NCI-H510A treated with DMSO at 0.1 percent for 48 hours (cell line): ENCODE measurements at regions not wholly inside any gene's neighbourhood (a gene's known extent, or its start where the extent isn't known, plus 50 kb on each side); places are given as distances from the start of the nearest gene placed in this dataset.

ENCODE experiments used
- DNase-seq: peaks from one replicate; lab custom pipeline; 2025; lab: John Stamatoyannopoulos, UW

- peak; percentile 72 for DNase-seq
Measured at GRCh38 chr16:66315210-66315825, 51.2 kb upstream of the CDH5 start.

- DNase-seq: no peak
Measured at GRCh38 chr16:66311306-66311705, 55.2 kb upstream of the CDH5 start.

GRCh38 chr16:66309215-66309807, 57.2 kb upstream of the CDH5 start:
- DNase-seq: no peak

- no peak for DNase-seq
Measured at GRCh38 chr16:66308096-66308495, 58.4 kb upstream of the CDH5 start.

- DNase-seq: no peak
Measured at GRCh38 chr16:66306366-66307150, 59.9 kb upstream of the CDH5 start.

GRCh38 chr16:66304961-66305360, 61.5 kb upstream of the CDH5 start:
- no peak for DNase-seq

- no peak for DNase-seq
Measured at GRCh38 chr16:66304151-66304550, 62.3 kb upstream of the CDH5 start.

GRCh38 chr16:66300501-66300900, 66.0 kb upstream of the CDH5 start:
- no peak for DNase-seq

- no peak for DNase-seq
Measured at GRCh38 chr16:66300037-66300436, 66.5 kb upstream of the CDH5 start.

GRCh38 chr16:66299349-66299748, 67.1 kb upstream of the CDH5 start:
- DNase-seq: no peak

- DNase-seq: no peak
Measured at GRCh38 chr16:66298571-66299120, 67.8 kb upstream of the CDH5 start.

- no peak for DNase-seq
Measured at GRCh38 chr16:66298006-66298405, 68.5 kb upstream of the CDH5 start.

GRCh38 chr16:66296591-66296990, 69.9 kb upstream of the CDH5 start:
- no peak for DNase-seq

- DNase-seq: no peak
Measured at GRCh38 chr16:66295761-66296546, 70.5 kb upstream of the CDH5 start.

- no peak for DNase-seq
Measured at GRCh38 chr16:66295213-66295612, 71.3 kb upstream of the CDH5 start.

GRCh38 chr16:66294507-66294906, 72.0 kb upstream of the CDH5 start:
- no peak for DNase-seq

- no peak for DNase-seq
Measured at GRCh38 chr16:66293932-66294331, 72.6 kb upstream of the CDH5 start.

GRCh38 chr16:66293207-66293735, 73.2 kb upstream of the CDH5 start:
- DNase-seq: no peak

- no peak for DNase-seq
Measured at GRCh38 chr16:66292241-66292935, 74.1 kb upstream of the CDH5 start.

GRCh38 chr16:66291833-66292232, 74.7 kb upstream of the CDH5 start:
- DNase-seq: no peak

- no peak for DNase-seq
Measured at GRCh38 chr16:66290431-66290830, 76.1 kb upstream of the CDH5 start.
